DOHH2 (cell line): ENCODE measurements at regions not wholly inside any gene's neighbourhood (a gene's known extent, or its start where the extent isn't known, plus 50 kb on each side); places are given as distances from the start of the nearest gene placed in this dataset.

Source experiments
- H3F3A ChIP-seq: fragments of 200-600 bp; sonication (generic), shearing (Covaris generic); 2 replicates; pipeline ENCODE4 v1.6.0; 2016; ENCODE audit warnings: antibody characterized with exemption, mild to moderate bottlenecking; ENCODE audit not compliant: control insufficient read depth, insufficient read depth
- H3K27ac ChIP-seq: fragments of 200-600 bp; sonication (generic); 2 replicates; pipeline ENCODE4 v1.5.1; 2014; ENCODE audit warnings: low read depth, mild to moderate bottlenecking, low read length, moderate library complexity
- H3K27me3 ChIP-seq: fragments of 200-600 bp; sonication (generic); 2 replicates; pipeline ENCODE4 v1.6.1; 2014; ENCODE audit warnings: mild to moderate bottlenecking, low read length, mixed read lengths; ENCODE audit not compliant: control insufficient read depth
- H3K36me3 ChIP-seq: fragments of 200-600 bp; sonication (generic); 2 replicates; pipeline ENCODE4 v1.6.1; 2014; ENCODE audit warnings: mild to moderate bottlenecking, low read length, moderate library complexity, mixed read lengths; ENCODE audit not compliant: control insufficient read depth
- H3K4me1 ChIP-seq: fragments of 200-600 bp; sonication (generic); 2 replicates; pipeline ENCODE4 v1.6.1; 2014; ENCODE audit warnings: mild to moderate bottlenecking, low read length, mixed read lengths; ENCODE audit not compliant: control insufficient read depth
- H3K4me2 ChIP-seq: fragments of 200-600 bp; sonication (generic); 2 replicates; pipeline ENCODE4 v1.6.0; 2014; ENCODE audit warnings: mild to moderate bottlenecking, low read length, moderate library complexity
- H3K4me3 ChIP-seq: fragments of 200-600 bp; sonication (generic); 2 replicates; pipeline ENCODE4 v1.5.1; 2014; ENCODE audit warnings: mild to moderate bottlenecking, low read length, mixed read lengths
- H3K79me2 ChIP-seq: fragments of 200-600 bp; sonication (generic); 2 replicates; pipeline ENCODE4 v1.6.1; 2014; ENCODE audit warnings: mild to moderate bottlenecking, low read length, mixed read lengths; ENCODE audit not compliant: control insufficient read depth
- H3K9me2 ChIP-seq: fragments of 200-600 bp; sonication (generic); replicated peaks from 2 replicates; pipeline ENCODE4 v1.6.1; 2014; ENCODE audit warnings: mild to moderate bottlenecking, low read length, mixed read lengths; ENCODE audit not compliant: control insufficient read depth
- H3K9me3 ChIP-seq: fragments of 200-600 bp; sonication (generic); 2 replicates; pipeline ENCODE4 v1.6.1; 2014; ENCODE audit warnings: antibody characterized with exemption, low read length, mixed read lengths; ENCODE audit not compliant: control insufficient read depth, insufficient read depth
- H4K20me1 ChIP-seq: fragments of 200-600 bp; sonication (generic); 2 replicates; pipeline ENCODE4 v1.6.0; 2014; ENCODE audit warnings: low read depth, mild to moderate bottlenecking, antibody characterized with exemption, low read length, moderate library complexity; ENCODE audit not compliant: control insufficient read depth, insufficient read depth
- CTCF ChIP-seq: fragments of 200-600 bp; sonication (generic); IDR thresholded peaks from one replicate; pipeline ENCODE4 v1.5.1; 2014; ENCODE audit warnings: antibody characterized with exemption, mild to moderate bottlenecking, low read depth, low read length; ENCODE audit not compliant: poor library complexity, severe bottlenecking
- EZH2phosphoT487 ChIP-seq: fragments of 200-600 bp; sonication (generic); IDR thresholded peaks from 2 replicates; pipeline ENCODE4 v1.6.1; 2017; ENCODE audit warnings: borderline replicate concordance, mild to moderate bottlenecking, antibody characterized with exemption, low read length, moderate library complexity, mixed read lengths

- no peak for TF ChIP-seq EZH2phosphoT487
- no peak for TF ChIP-seq CTCF
- H3K4me2 ChIP-seq = no peak overlapping the region
- no peaks in the 10 kb centered on the region for H3K9me3 ChIP-seq
- no peaks in the 10 kb centered on the region for H4K20me1 ChIP-seq
- H3F3A ChIP-seq = no peaks in the 10 kb centered on the region
- H3K27ac ChIP-seq = no peak overlapping the region
- no peak overlapping the region for H3K4me3 ChIP-seq
- H3K9me2 ChIP-seq = no peaks in the 10 kb centered on the region
- H3K36me3 ChIP-seq = no peaks in the 10 kb centered on the region
- H3K4me1 ChIP-seq = peaks cover 6% of the 10 kb centered on the region
- peaks cover 19% of the 10 kb centered on the region for H3K27me3 ChIP-seq
- H3K79me2 ChIP-seq = no peaks in the 10 kb centered on the region
These were observed 156.4 kb downstream of the AACS start for GRCh38 chr12:125221602-125222001.

GRCh38 chr12:125222876-125223275 is 157.6 kb downstream of the AACS start:
- H3K9me2 ChIP-seq = no peaks in the 10 kb centered on the region
- no peak overlapping the region for H3K4me3 ChIP-seq
- no peaks in the 10 kb centered on the region for H4K20me1 ChIP-seq
- H3K9me3 ChIP-seq = no peaks in the 10 kb centered on the region
- no peaks in the 10 kb centered on the region for H3K36me3 ChIP-seq
- no peaks in the 10 kb centered on the region for H3K79me2 ChIP-seq
- peaks cover 19% of the 10 kb centered on the region for H3K27me3 ChIP-seq
- peaks cover 6% of the 10 kb centered on the region for H3K4me1 ChIP-seq
- no peak for TF ChIP-seq CTCF
- no peak for TF ChIP-seq EZH2phosphoT487
- no peak overlapping the region for H3K27ac ChIP-seq
- H3K4me2 ChIP-seq = no peak overlapping the region
- no peaks in the 10 kb centered on the region for H3F3A ChIP-seq

GRCh38 chr12:125225641-125226040 is 160.4 kb downstream of the AACS start:
- Histone ChIP-seq H3F3A (no peaks in the 10 kb centered on the region), H3K4me2 (no peak overlapping the region), H3K36me3 (no peaks in the 10 kb centered on the region), H3K9me3 (no peaks in the 10 kb centered on the region), H3K79me2 (no peaks in the 10 kb centered on the region), H3K27ac (no peak overlapping the region), H3K9me2 (no peaks in the 10 kb centered on the region), H3K4me1 (peaks cover 6% of the 10 kb centered on the region), H3K27me3 (peaks cover 14% of the 10 kb centered on the region), H3K4me3 (no peak overlapping the region), H4K20me1 (no peaks in the 10 kb centered on the region)
- no peak for TF ChIP-seq EZH2phosphoT487
- TF ChIP-seq CTCF = no peak

- Histone ChIP-seq H3K27ac (no peak overlapping the region), H3K9me2 (no peaks in the 10 kb centered on the region), H3K36me3 (no peaks in the 10 kb centered on the region), H4K20me1 (no peaks in the 10 kb centered on the region), H3F3A (no peaks in the 10 kb centered on the region), H3K79me2 (no peaks in the 10 kb centered on the region), H3K4me2 (no peak overlapping the region), H3K9me3 (no peaks in the 10 kb centered on the region), H3K27me3 (peaks cover 8% of the 10 kb centered on the region), H3K4me3 (no peak overlapping the region), H3K4me1 (no peaks in the 10 kb centered on the region)
- TF ChIP-seq EZH2phosphoT487 = no peak
- TF ChIP-seq CTCF = no peak
These were observed 163.5 kb downstream of the AACS start for GRCh38 chr12:125228519-125229260.
